GM18858 (cell line): ENCODE measurements at regions not wholly inside any gene's neighbourhood (a gene's known extent, or its start where the extent isn't known, plus 50 kb on each side); places are given as distances from the start of the nearest gene placed in this dataset.

Source experiments
- ATAC-seq: cut with Tn5 transposase; IDR thresholded peaks from one replicate; pipeline ENCODE4 v1.9.1; 2021; ENCODE audit not compliant: unreplicated experiment

DNA sequence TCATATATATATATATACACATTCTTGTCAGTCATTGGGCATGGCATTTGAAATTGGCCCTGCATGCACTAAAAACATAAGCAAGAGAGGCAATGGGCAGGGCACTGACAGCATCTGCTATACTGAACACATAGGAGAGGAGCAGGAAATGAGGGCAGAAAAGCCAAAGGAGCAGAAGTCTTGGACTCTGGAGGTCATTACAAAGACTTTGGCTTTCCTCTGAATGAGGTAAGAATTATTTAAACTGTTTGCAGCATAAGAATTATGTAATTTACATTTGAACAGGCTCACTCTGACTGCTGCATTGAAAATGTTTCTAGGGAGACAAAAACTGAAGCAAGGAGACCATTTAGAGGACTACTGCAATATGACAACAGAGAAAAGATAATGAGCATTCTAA is 396.5 kb downstream of the PRDM5 start:
- ATAC-seq = no peak

DNA sequence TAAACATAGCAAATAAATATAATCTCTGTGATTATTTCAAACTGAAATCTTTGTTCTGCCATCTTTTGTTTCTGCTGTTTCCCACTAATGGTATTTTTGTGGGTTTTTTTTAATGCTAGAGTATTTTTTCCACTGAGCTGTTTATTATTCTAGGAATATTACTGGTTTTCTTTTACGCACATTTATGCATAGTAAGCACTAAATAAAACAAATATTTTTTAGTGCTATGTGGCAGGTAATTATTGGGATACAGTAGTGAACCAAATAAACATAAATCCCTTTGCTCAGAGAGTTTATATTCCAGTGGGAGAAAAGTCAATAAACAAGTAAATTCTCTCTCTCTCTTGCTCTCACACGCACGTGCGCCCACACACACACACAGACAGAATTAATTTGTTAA is 397.4 kb downstream of the PRDM5 start:
- no peak for ATAC-seq

DNA sequence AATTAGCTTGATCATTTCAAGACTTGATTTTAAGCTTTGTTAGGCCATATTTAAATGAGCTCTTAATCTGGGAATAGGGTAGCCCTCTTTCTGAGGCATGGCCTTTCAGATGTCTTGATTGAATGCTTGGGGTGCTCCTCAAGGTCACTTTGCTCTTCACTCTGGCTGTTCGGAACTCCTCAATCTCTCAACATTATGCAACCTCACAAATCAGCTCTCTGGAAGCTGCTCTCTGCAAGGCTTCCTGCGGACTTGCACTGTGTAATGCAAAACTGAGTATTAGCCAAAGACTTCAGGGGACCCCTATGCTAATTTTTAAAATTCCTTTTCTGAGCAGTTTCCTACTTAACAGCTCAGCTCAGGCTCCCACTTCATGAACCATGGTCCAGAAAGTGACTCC is 398.3 kb downstream of the PRDM5 start:
- ATAC-seq = no peak

DNA sequence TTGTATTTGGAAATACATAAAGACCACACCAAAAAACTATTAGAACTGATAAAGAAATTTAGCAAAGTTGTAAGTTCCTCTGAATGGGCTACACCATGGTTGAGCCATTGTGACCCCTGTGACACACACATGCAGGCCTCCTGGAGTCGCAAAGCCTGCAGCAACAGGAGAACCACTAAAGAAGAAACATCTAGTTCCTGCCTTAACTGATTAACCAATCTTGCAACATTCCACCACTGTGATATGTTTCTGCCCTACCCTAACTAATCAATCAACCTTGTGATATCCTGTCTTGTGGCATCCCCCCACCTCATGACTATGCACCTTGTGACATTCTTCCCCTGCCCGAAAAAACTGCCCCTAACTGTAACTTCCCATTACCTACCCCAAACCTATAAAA is 401.8 kb downstream of the PRDM5 start:
- ATAC-seq = no peak

DNA sequence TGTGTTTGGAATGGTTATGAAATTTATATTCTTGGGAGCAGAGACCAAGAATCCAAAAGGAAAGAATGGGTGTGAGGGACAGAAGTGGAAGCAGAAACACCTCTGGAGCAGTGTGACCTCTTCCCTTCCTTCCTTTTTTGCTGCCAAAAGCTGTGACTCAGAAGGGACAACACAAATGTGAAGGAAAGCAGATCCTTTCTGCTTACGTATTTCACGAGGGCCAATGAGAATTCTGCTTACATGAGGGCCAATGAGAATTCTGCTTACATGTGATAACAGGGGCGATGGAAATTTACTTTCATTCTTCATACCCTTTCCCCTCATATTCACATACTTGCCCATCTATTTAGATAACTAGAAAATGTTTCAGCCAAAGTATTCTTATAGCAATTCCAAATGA is 404.6 kb downstream of the PRDM5 start:
- ATAC-seq = peak; percentile 72

DNA sequence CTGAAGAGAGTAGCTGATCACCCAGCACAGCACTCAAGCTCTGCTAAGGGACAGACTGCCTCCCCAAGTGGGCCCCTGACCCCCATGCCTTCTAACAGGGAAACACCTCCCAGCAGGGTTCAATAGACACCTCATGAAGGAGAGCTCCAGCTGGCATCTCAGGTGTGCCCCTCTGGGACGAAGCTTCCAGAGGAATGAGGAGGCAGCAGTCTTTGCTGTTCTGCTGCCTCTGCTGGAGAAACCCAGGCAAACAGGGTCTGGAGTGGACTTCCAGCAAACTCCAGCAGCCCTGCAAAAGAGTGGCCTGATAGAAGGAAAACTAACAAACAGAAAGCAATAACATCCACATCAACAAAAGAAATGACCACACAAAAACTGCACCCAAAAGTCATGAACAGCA is 412.8 kb downstream of the PRDM5 start:
- ATAC-seq = no peak

DNA sequence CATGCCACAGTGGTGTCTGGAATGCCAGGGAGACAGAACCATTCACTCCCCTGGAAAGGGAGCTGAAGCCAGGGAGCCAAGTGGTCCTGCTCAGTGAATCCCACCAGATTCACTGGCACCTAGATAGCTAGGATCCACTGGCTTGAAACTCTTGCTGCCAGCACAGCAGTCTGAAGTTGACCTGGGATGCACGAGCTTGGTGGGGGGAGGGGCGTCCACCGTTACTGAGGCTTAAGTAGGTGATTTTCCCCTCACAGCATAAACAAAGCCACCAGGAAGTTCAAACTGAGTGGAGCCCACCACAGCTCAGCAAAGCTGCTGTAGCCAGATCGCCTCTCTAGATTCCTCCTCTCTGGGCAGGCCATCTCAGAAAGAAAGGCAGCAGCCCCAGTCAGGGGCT is 413.3 kb downstream of the PRDM5 start:
- ATAC-seq = no peak

DNA sequence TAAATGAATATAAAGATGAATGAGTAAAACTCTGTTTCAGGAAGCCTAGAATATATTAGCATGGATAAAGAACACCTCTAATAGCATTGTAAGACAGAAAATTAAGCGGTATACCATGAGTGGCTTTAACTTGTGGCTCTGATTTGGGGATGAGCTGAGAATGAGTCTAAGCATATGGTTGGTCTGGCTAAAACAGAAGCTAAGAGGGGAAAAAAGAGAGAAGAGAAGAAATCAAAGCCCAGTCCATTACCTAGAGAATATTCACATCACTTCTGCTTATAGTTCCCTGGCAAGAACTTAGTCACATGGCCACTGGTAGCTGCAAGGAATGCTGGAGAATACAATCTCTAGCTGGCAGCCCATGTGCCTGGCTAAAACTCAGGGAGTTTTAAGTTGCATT is 414.5 kb downstream of the PRDM5 start:
- no peak for ATAC-seq

DNA sequence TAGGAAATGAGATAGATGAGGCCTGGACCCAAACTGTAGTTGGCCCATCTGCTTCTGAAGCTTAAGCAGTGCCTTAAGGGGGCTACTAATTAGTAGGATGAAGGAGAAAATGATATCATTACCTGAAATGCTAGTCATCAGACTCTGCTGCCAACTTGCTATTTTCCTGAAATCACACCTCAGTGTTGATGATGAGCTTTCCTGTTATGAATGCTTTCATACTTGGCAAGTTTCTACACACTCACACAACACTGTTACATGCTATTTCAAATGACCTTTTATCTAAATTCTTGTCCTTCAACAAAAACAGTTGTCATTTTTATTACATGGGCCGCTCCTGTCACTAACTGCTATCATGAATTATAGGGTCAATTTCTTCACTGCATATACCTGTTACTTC is 416.0 kb downstream of the PRDM5 start:
- ATAC-seq = no peak

DNA sequence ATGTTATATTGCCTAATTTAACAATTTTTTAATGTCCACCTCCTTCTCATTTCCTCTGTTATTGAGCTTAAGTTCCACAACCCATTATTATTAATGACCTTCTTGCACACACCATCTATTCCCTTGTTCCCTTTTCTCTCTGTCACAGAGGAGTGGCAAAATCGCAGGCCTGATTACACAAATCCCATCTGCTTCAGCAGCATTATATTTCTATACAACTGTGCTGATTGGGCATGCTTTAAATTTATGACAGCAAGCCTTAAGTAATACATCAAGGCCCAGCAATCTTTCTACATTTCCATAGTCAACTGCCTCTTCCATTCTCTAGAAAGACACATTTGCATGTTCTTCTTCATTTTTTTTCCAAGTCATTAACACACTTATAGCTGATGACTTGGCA is 423.8 kb downstream of the PRDM5 start:
- no peak for ATAC-seq

DNA sequence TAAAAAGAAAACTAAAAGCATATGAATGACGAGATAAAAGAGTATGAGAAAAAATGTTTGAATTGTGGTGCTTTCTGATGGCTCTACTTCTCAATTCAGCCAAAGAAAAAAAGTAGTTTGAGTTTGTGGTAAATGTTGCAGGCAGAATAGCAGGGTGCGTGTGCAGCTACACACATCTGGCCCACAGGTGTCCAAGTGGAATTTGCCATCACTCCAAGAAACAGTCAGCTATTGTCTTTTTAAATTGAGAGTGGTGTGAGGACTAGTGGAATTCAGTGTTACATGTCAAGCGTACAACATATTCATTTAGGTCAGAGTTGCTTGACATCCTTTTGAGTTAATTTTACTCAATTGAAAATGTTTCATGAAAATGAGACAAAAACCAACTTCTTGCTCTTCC is 424.8 kb upstream of the MAD2L1 start:
- ATAC-seq = no peak

DNA sequence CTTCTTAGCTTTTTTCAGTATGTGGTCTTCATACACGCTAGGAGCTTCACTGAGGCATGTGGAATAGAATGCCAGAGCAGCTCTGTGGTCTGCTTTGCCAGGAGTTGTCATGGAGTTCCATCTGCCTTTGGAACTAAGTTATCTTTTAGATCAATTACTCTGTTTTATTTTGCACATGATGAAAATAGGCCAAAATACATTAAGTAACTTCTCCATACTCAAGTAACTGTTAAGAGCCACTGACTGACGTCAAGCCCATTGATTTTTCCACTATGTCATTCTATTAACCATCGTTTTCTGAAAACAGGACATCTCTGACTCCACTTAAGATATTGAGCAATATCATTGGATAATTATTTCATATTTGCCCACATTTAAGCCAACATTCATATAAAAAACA is 415.1 kb upstream of the MAD2L1 start:
- no peak for ATAC-seq

DNA sequence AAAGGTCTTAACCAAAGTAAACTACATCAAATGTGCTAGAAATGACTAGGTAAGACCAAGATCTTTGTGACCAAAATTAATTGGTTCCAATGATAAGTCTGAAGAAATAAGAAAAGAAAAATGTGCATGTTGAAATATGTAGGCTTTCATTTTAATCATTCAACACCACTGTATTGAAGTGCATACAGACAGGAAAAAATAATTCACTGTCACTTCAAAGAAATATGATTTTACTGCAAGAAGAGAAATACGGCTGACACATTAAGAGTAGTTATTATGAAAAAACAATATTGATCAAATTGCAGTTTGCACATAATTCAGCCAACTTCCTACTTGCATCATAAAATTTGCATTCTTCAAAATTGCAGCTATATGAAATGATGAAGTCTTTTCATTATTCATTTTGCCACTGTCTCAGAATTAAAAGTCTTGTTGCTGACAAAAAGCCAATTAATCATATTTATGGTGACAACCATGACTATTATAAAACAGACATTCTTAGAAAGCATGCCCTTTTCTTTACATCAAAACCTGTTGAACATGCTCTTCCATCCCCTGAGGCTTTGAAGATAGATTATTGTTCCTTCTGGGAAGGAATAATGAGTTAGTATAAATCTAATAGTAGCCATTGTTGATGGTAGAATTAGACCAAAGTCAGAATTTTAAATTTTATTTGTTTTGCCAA is 405.9 kb upstream of the MAD2L1 start:
- no peak for ATAC-seq

DNA sequence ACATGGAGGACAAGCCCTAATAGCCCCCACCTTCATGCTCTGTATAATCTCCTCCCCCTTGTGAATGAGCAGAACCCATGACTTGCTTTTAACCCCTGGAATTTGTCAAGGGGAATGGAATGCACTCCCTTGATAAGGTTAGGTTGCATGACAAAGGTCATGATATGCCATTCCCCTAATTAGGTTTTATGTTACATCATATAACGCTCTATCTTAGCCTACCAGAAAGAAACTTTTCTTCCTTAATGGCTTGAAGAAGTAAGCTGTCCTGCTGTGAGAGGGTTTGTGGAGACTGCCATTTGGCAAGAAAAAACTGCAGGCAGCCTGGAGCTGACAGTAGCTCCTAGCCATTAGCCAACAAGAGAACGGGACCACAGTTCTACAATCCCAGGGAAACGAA is 399.8 kb upstream of the MAD2L1 start:
- no peak for ATAC-seq

DNA sequence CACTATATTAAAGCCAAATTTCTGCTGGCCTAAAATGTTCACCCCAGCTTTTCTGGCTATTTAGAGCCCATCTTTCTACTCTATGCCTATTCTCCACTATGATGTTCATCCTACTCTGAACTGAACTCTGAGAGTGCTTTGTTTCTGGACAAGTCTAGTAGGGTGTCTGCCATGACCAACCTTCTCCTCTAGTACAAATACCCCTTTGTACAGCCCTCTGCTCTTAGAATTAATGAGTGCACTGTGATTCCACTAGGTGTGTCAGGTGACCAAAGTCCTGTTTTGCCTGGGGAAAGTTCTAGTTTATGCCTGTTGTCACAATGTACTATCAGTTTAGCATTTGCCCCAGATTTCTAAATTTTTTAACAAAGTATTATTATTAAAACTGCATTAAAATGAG is 388.1 kb upstream of the MAD2L1 start:
- no peak for ATAC-seq

DNA sequence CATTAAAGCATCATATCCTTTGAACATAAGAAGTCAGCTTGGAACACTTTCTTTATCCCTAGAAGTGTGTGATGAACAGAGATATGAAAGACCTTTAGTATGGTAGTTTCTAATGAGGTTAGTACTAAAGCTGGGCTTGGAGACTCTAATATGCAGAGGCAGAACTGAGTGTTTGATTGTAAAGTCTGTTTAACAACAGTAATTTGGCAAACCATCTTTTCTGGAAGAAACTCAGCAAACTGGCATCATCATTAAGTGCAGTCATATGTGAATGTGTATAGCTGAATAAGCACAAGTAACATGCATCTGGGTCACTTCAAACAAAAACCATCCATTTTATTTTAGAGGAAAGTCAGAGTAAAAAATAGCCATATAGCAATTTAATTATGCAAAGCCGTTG is 385.9 kb upstream of the MAD2L1 start:
- ATAC-seq = no peak

DNA sequence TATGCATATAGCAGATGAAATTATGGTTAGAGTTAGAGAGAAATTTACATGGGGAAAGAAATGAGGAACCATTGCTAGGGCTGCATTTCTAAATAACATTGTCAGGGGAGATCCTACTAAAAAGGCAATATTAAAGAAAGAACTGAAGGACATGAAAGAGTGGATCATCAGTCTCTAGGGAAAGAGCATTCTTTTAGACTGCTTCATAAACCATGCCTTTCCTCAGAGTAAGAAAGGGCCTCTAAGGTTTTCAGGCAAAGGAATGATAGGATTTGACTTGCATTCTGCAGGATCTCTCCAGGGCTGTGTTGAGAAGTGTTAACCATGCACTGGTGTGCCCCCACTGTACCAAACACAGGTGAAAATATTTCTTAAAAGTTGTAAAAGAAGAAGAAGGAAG is 385.4 kb upstream of the MAD2L1 start:
- ATAC-seq = no peak

DNA sequence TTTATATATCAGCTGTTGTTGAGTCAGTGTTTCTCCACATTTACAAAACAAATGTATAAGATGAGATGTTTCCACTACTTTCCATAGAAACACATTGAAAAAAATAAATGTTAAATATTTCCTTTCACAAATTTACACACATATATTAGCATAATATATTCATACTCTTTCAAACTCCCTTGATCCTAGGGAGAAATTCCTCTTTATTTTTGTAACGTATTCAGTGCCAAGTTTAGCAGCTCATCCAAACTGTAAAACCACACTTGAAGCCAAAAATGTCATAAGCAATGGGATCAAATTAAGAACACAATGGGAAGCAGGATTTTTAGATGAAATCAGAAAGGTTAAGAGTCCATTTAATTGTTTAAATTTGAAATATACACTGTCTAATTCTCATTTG is 381.1 kb upstream of the MAD2L1 start:
- ATAC-seq = no peak

DNA sequence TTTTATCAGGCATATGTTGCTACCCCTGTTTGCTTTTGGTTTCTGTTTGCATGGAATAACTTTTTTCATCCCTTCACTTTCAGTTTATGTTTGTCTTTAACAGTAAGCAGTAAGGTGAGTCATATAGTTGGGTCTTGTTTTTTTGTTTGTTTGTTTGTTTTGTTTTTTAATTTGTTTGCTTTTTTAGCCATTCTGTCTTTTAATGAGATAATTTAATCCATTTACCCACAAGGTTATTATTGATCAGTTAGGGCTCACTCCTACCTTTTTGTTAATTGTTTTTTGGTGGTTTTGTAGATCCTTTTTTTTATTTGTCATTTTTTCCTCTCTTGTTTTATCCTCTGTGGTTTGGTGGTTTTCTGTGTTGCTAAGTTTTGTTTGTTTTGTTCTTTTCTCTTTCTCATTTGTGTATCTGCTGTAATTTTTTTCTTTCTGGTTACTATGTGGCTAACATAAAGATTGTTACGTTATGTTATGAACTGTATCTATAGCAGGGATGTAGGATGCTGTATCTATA is 379.5 kb upstream of the MAD2L1 start:
- ATAC-seq = peak; percentile 96

DNA sequence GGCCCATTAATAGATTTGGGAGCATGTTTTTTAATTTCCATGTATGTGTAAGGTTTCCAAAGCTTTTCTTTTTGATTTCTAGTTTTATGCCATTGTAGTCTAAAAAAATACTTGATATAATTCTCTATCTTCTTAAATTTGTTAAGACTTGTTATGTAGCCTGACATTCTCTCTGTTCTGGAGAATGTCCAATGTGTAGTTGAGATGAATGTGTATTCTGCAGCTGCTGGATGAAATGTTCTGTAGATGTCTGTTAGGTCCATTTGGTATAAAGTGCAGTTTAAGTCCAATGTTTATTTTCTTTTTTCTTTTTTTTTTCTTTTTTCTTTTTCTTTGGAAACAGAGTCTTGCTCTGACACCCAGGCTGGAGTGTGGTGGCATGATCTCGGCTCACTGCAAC is 378.5 kb upstream of the MAD2L1 start:
- ATAC-seq = no peak

DNA sequence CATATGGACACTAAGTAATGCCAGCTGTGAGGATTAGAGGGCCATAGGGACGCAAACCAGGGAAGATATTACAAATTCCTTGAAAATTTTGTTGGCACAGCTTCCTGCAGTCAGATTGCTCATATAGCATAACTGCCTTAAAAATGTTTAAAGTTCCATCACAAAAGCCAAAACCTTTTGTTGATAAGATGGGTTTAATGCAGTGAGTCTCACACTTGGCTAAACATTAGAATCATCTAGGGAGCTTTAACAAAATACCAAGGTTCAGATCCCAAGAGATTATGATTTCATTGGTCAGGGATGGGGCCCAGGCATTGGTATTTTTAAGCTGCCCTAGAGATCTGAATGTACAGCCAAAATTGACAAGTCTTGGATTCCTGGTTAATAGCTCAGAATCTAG is 376.5 kb upstream of the MAD2L1 start:
- ATAC-seq = no peak

DNA sequence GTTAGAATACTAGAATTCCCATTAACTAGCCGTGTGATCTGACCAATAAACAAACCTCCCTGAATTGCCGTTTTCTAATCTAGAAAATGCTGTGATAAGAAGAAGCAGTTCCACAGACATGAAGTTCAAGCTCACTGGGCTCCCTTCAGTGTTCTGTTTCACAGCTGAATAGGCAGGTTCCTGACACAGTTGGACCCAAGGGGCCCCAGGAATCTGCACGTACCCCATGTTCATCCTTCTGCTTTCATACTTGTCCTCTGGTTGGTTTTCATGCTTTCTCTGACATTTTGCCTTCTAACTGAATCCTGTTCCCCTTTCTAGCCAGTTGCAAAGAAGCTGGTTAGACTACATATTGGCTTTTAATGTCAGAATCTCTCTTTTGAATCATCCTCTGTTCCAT is 374.1 kb upstream of the MAD2L1 start:
- ATAC-seq = no peak

DNA sequence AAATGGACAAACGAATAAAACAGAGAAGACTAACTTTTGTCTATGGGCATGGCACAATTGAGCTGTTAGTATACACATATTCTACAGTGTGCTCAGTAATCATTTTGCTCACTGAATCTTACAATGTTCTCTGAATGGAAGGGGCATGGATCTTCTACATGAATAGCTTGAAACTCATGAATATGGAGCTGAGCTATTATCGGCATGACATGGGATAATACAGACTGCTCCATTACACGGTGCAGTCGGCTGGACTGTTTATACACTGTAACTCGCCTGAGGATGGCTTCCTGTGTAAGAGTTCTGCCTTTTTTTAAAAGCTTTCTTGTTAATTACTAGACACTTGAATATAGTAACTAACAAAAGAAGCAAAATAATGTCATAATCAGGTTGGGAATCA is 368.5 kb upstream of the MAD2L1 start:
- ATAC-seq = no peak
